LNCaP clone FGC (cell line): ENCODE measurements at regions not wholly inside any gene's neighbourhood (a gene's known extent, or its start where the extent isn't known, plus 50 kb on each side); places are given as distances from the start of the nearest gene placed in this dataset.

Experiments used
- DNase-seq: peaks from one replicate; pipeline ENCODE4 v3.0.0-alpha.2; 2011; ENCODE audit warnings: low read depth
- H3K4me3 ChIP-seq: 2 replicates; pipeline ENCODE4 v1.5.1; 2011; ENCODE audit warnings: mild to moderate bottlenecking, low read depth, low read length, control low read depth
- CTCF ChIP-seq: IDR thresholded peaks from 2 replicates; pipeline ENCODE4 v1.5.1; 2012; ENCODE audit warnings: mild to moderate bottlenecking; ENCODE audit not compliant: control insufficient read depth, insufficient read depth; ENCODE audit errors: extremely low read depth

GRCh38 chr5:118165619-118166018 is 822.7 kb downstream of the DTWD2 start:
- TF ChIP-seq CTCF: no peak
- no peak overlapping the region for H3K4me3 ChIP-seq
- no peak for DNase-seq

- no peak for DNase-seq
- no peak overlapping the region for H3K4me3 ChIP-seq
- TF ChIP-seq CTCF: no peak
These were observed 832.2 kb downstream of the DTWD2 start for GRCh38 chr5:118156181-118156580.

GRCh38 chr5:118146824-118147223 is 841.5 kb downstream of the DTWD2 start:
- no peak for TF ChIP-seq CTCF
- H3K4me3 ChIP-seq: no peak overlapping the region
- no peak for DNase-seq

DNA sequence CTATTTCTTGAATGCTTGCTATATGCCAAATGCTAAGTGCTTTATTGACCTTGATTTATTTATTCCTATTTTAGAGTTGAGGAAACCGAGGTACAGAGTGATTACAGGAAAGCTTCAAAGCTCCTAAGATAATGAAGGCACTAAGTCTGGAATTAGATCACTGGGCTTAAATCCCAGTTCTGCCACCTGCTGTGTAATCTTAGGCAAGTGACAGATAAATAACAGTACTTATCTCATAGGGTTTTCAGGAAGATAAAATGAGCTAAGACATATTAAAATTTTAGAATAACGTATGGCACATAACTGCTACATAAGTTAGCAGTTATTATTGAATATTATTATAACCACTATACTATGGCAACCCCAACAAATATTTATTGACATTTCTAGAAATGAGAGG is 843.8 kb downstream of the DTWD2 start:
- no peak for TF ChIP-seq CTCF
- no peak for DNase-seq
- H3K4me3 ChIP-seq: no peak overlapping the region

DNA sequence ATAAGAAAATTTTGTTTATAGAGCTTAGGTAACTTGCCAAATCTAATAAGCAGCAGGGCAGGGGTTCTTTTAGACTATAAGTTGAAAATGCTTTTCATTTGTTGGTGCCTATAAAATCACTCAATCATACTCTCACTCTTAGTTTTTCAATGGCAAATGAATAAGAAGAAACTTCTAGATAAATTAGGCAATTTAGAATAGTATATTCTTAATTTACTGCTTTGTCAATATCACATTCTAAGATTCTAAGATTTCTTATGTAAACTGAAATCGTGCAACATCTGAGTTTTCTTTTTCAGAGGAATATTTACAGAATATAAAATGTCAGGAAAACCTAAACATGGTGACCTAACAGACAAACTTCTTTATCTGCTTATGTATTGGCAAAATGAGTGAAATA is 849.0 kb downstream of the DTWD2 start:
- H3K4me3 ChIP-seq: no peak overlapping the region
- TF ChIP-seq CTCF: no peak
- DNase-seq: no peak

DNA sequence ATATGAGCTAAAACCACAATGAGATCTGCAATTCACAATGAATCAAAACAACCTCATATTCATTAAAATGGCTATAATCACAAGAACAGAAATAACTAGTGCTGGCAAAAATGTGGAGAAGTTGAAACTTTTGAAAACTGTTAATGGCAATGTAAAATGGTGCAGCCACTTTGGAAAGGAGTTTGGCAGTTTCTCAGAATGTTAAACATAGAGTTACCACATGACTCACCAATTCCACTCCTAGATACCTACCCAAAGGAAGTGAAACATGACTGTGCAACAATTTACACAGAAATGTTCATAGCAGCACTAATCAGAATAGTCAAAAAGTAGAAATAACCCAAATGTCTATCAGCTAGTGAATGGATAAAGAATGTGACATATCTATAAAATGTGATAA is 862.2 kb downstream of the DTWD2 start:
- H3K4me3 ChIP-seq: no peak overlapping the region
- no peak for TF ChIP-seq CTCF
- no peak for DNase-seq

- no peak for TF ChIP-seq CTCF
- no peak overlapping the region for H3K4me3 ChIP-seq
- no peak for DNase-seq
These were observed 862.7 kb downstream of the DTWD2 start for GRCh38 chr5:118125687-118126086.
